Loucy (cell line): ENCODE measurements at regions not wholly inside any gene's neighbourhood (a gene's known extent, or its start where the extent isn't known, plus 50 kb on each side); places are given as distances from the start of the nearest gene placed in this dataset.

ENCODE experiments used
- H2AFZ ChIP-seq: fragments of 200-600 bp; sonication (generic); 2 replicates; pipeline ENCODE4 v1.6.0; 2016; ENCODE audit warnings: antibody characterized with exemption, mild to moderate bottlenecking, low read length, moderate library complexity
- H3F3A ChIP-seq: fragments of 200-600 bp; 2 replicates; pipeline ENCODE4 v1.6.0; 2016; ENCODE audit warnings: antibody characterized with exemption, low read depth, mild to moderate bottlenecking
- H3K27me3 ChIP-seq: fragments of 200-600 bp; sonication (generic); 2 replicates; pipeline ENCODE4 v1.6.1; 2014; ENCODE audit warnings: low read length, mild to moderate bottlenecking; ENCODE audit not compliant: insufficient read depth, poor library complexity, severe bottlenecking
- H3K36me3 ChIP-seq: fragments of 200-600 bp; sonication (generic); 2 replicates; pipeline ENCODE4 v1.6.1; 2016; ENCODE audit warnings: low read length; ENCODE audit not compliant: insufficient read depth
- H3K4me1 ChIP-seq: fragments of 200-600 bp; sonication (generic); 2 replicates; pipeline ENCODE4 v1.5.1; 2014; ENCODE audit warnings: low read length, mild to moderate bottlenecking; ENCODE audit not compliant: insufficient read depth, poor library complexity, severe bottlenecking
- H3K4me2 ChIP-seq: fragments of 200-600 bp; sonication (generic); 2 replicates; pipeline ENCODE4 v1.6.0; 2014; ENCODE audit warnings: antibody characterized with exemption, low read length, low read depth, mild to moderate bottlenecking; ENCODE audit not compliant: poor library complexity, severe bottlenecking
- H3K4me3 ChIP-seq: fragments of 200-600 bp; sonication (generic); 2 replicates; pipeline ENCODE4 v1.5.1; 2014; ENCODE audit warnings: low read length, mild to moderate bottlenecking, mixed read lengths; ENCODE audit not compliant: poor library complexity, severe bottlenecking
- H3K79me2 ChIP-seq: fragments of 200-600 bp; sonication (generic); 2 replicates; pipeline ENCODE4 v1.6.1; 2014; ENCODE audit warnings: low read length; ENCODE audit not compliant: insufficient read depth
- H3K9ac ChIP-seq: fragments of 200-600 bp; sonication (generic); 2 replicates; pipeline ENCODE4 v1.6.0; 2014; ENCODE audit warnings: mild to moderate bottlenecking, low read depth, low read length, moderate library complexity; ENCODE audit not compliant: poor library complexity, severe bottlenecking
- H3K9me2 ChIP-seq: fragments of 200-600 bp; sonication (generic); replicated peaks from 2 replicates; pipeline ENCODE4 v1.6.1; 2016; ENCODE audit warnings: low read depth, low read length, mixed read lengths
- H3K9me3 ChIP-seq: fragments of 200-600 bp; sonication (generic); 2 replicates; pipeline ENCODE4 v1.6.1; 2014; ENCODE audit warnings: mild to moderate bottlenecking, antibody characterized with exemption, low read length, low read depth; ENCODE audit not compliant: insufficient read depth
- H4K20me1 ChIP-seq: fragments of 200-600 bp; sonication (generic); 2 replicates; pipeline ENCODE4 v1.6.0; 2014; ENCODE audit warnings: antibody characterized with exemption, low read length, mild to moderate bottlenecking; ENCODE audit not compliant: insufficient read depth, poor library complexity, severe bottlenecking
- CTCF ChIP-seq: fragments of 200-600 bp; sonication (generic); conservative IDR thresholded peaks from 2 replicates; pipeline ENCODE4 v1.5.1; 2014; ENCODE audit warnings: mild to moderate bottlenecking, antibody characterized with exemption, low read length
- EZH2phosphoT487 ChIP-seq: fragments of 200-600 bp; IDR thresholded peaks from 2 replicates; pipeline ENCODE4 v1.6.1; 2018; ENCODE audit warnings: antibody characterized with exemption, mild to moderate bottlenecking, moderate library complexity, borderline replicate concordance

- H3K4me2 ChIP-seq, result no peak overlapping the region
- H3K79me2 ChIP-seq, result no peaks in the 10 kb centered on the region
- no peaks in the 10 kb centered on the region for H3K27me3 ChIP-seq
- H3K36me3 ChIP-seq, result no peaks in the 10 kb centered on the region
- no peaks in the 10 kb centered on the region for H3F3A ChIP-seq
- H2AFZ ChIP-seq, result no peak overlapping the region
- no peaks in the 10 kb centered on the region for H3K4me1 ChIP-seq
- no peaks in the 10 kb centered on the region for H4K20me1 ChIP-seq
- H3K9me2 ChIP-seq, result no peaks in the 10 kb centered on the region
- TF ChIP-seq EZH2phosphoT487 (no peak), CTCF (no peak)
- H3K9me3 ChIP-seq, result no peaks in the 10 kb centered on the region
- H3K9ac ChIP-seq, result no peak overlapping the region
- no peak overlapping the region for H3K4me3 ChIP-seq
These were observed 970.2 kb downstream of the BCL11A start for GRCh38 chr2:59583173-59583765.

GRCh38 chr2:59578349-59578748 lies 975.1 kb downstream of the BCL11A start:
- TF ChIP-seq EZH2phosphoT487 (no peak), CTCF (no peak)
- no peak overlapping the region for H3K4me2 ChIP-seq

GRCh38 chr2:59575191-59575590 lies 978.3 kb downstream of the BCL11A start:
- Histone ChIP-seq H3K36me3 (no peaks in the 10 kb centered on the region), H3K27me3 (no peaks in the 10 kb centered on the region), H3K4me3 (no peak overlapping the region), H3K9ac (no peak overlapping the region), H3K9me2 (0 out of 2 replicates have a peak, but pooled peaks cover 5% of the 10 kb centered on the region), H3F3A (no peaks in the 10 kb centered on the region), H3K9me3 (no peaks in the 10 kb centered on the region), H4K20me1 (no peaks in the 10 kb centered on the region), H3K4me1 (no peaks in the 10 kb centered on the region), H2AFZ (no peak overlapping the region), H3K79me2 (no peaks in the 10 kb centered on the region), H3K4me2 (no peak overlapping the region)
- TF ChIP-seq EZH2phosphoT487, result no peak
- no peak for TF ChIP-seq CTCF

More at GRCh38 chr2:59578349-59578748, 975.1 kb downstream of the BCL11A start:
- Histone ChIP-seq H3K9me3 (no peaks in the 10 kb centered on the region), H3K79me2 (no peaks in the 10 kb centered on the region), H3K4me3 (no peak overlapping the region), H3K36me3 (no peaks in the 10 kb centered on the region), H3K9me2 (0 out of 2 replicates have a peak, but pooled peaks cover 5% of the 10 kb centered on the region), H3K27me3 (no peaks in the 10 kb centered on the region), H2AFZ (no peak overlapping the region), H3K4me1 (no peaks in the 10 kb centered on the region), H3K9ac (no peak overlapping the region), H3F3A (no peaks in the 10 kb centered on the region), H4K20me1 (no peaks in the 10 kb centered on the region)
